GM12864 (cell line): ENCODE measurements at regions not wholly inside any gene's neighbourhood (a gene's known extent, or its start where the extent isn't known, plus 50 kb on each side); places are given as distances from the start of the nearest gene placed in this dataset.

Source experiments
- DNase-seq: peaks from one replicate; pipeline ENCODE4 v3.0.0-alpha.2; 2011; ENCODE audit warnings: low read depth
- H3K4me3 ChIP-seq: 2 replicates; pipeline ENCODE4 v1.5.1; 2011; ENCODE audit warnings: mild to moderate bottlenecking, low read depth, low read length, control low read depth
- TF ChIP-seq, protein P1 (sequence below): IDR thresholded peaks from 2 replicates; pipeline ENCODE4 v1.5.1; 2011; ENCODE audit warnings: low read depth, mild to moderate bottlenecking, moderate library complexity, low read length, control low read depth, inconsistent platforms; ENCODE audit errors: missing control alignments

GRCh38 chr12:19704966-19705365, 265.7 kb downstream of the AEBP2 start:
- DNase-seq: no peak
- H3K4me3 ChIP-seq: no peak overlapping the region
- TF ChIP-seq, protein P1, sequence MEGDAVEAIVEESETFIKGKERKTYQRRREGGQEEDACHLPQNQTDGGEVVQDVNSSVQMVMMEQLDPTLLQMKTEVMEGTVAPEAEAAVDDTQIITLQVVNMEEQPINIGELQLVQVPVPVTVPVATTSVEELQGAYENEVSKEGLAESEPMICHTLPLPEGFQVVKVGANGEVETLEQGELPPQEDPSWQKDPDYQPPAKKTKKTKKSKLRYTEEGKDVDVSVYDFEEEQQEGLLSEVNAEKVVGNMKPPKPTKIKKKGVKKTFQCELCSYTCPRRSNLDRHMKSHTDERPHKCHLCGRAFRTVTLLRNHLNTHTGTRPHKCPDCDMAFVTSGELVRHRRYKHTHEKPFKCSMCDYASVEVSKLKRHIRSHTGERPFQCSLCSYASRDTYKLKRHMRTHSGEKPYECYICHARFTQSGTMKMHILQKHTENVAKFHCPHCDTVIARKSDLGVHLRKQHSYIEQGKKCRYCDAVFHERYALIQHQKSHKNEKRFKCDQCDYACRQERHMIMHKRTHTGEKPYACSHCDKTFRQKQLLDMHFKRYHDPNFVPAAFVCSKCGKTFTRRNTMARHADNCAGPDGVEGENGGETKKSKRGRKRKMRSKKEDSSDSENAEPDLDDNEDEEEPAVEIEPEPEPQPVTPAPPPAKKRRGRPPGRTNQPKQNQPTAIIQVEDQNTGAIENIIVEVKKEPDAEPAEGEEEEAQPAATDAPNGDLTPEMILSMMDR: no peak

DNA sequence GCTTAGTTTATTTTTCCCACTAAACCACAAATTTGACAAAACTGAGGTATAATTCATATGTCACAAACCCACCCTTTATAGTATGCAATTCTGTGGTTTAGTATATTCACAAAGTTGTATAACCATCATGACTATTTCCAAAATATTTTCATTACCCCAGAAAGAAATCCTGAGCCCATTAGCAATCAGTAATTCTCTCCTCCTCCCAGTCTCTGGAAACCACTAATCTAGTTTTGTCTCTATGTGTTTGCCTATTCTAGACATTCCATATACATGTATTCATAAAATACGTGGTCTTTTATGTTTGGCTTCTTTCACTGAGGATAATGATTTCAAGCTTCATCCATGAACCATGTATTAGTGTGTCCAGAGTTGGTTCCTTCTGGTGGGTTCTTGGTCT, 267.6 kb downstream of the AEBP2 start:
- TF ChIP-seq, protein P1: no peak
- DNase-seq: no peak
- no peak overlapping the region for H3K4me3 ChIP-seq

- TF ChIP-seq, protein P1: no peak
- no peak for DNase-seq
- no peak overlapping the region for H3K4me3 ChIP-seq
Measured at GRCh38 chr12:19707948-19708409, 268.7 kb downstream of the AEBP2 start.

DNA sequence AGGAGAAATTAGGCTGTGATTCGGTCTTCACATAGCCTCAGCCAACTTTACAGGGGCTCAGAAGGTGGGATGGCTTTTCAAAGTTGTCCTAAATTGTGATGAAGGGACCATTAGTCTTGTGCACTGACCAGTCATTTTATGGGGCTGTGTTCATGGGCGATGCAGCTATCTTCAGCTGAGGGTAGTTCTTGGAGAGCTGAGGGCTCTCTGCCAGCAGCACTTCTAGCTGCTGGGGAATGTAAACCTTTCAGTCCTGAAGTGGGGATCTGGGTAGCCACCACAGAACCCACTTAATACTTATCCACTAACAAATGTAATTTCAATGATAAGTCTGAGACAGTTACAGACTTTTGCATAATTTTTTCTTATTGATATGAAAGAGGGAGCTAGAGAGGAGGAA, 270.6 kb downstream of the AEBP2 start:
- DNase-seq: no peak
- H3K4me3 ChIP-seq: no peak overlapping the region
- TF ChIP-seq, protein P1: no peak

DNA sequence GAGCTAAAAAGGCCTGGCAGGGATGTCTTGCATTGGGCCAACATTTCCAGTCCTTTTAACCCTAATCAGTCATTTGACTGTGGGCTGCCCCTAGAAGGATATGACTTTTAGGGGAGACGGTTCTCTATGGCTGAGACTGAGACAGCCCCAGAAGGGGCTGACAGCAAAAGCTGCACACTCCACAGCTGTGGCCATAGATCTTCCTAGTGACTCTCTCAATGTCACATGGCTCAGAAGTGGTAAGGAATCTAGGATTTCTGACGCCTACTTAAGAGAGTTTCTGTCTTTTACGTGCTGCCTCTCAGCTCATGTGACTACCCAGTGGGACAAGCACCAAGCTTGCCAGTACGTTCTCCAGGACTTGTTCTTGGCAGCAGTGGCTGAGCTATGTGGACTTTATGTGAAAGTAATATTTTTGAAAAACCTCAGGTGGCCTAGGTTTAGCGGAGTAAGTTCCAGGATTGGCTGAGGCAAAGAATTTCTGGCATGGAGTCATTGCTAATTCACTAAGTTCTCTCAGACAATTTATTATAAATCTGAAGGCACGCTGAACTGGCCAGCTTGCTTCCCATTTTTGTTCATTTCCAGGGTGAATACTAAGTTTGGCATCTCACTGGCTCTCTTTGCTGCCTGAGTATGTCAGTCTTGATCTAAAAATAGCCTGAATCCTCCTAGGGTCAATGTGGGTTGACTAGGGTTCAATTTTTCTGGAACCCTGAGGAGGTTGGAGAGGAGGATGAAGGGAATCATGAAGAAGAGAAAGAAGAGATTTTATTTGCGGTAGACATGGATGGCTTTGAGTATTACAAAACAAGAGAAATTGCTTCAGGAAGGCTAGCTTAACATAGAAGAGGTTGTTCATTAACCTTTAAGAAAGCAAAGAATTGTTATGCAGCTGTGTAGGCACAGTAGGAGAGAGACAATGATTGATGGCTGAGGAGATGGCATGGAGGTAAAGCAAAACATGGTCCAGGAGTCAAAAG, 271.8 kb downstream of the AEBP2 start:
- H3K4me3 ChIP-seq: no peak overlapping the region
- TF ChIP-seq, protein P1: no peak
- no peak for DNase-seq

- TF ChIP-seq, protein P1: no peak
- DNase-seq: no peak
Measured at GRCh38 chr12:19712041-19712440, 272.7 kb downstream of the AEBP2 start.

More at GRCh38 chr12:19712041-19712440, 272.7 kb downstream of the AEBP2 start:
- no peak overlapping the region for H3K4me3 ChIP-seq
